ENCODE measurements at regions not wholly inside any gene's neighbourhood (a gene's known extent, or its start where the extent isn't known, plus 50 kb on each side); places are given as distances from the start of the nearest gene placed in this dataset.
"Not testable (repeated sequence)": the region's sequence is repeated elsewhere in the genome, so short reads cannot be mapped to it uniquely, and the experiment has no call there.

DNA sequence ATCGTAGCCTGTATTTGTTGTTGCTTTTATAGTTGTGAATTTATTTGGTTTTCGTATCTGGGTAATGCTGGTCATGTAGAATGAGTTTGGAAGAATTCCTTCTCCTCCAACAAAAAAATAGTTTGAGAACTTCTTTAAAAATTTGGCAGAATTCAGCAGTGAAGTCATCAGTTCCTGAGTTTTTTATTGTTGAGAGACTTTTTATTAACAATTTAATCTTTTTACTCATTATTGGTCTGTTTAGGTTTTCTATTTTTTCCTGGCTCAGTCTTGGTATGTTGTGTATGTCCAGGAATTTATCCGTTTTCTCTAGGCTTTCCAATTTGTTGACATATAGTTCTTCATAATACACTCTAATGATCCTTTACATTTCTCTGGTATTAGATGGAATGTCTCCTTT is 1613.3 kb upstream of the PIK3C3 start:
- Histone ChIP-seq H3K36me3 (replicated peaks; ENCODE audit: control insufficient read depth, insufficient read depth, low read length) (no peaks in the 10 kb centered on the region), H3K27me3 (ENCODE audit: control insufficient read depth, insufficient read depth, low read length) (no peaks in the 10 kb centered on the region), H3K4me3 (ENCODE audit: insufficient read depth, low read depth, low read length) (no peak overlapping the region)
- no peak for DNase-seq

DNA sequence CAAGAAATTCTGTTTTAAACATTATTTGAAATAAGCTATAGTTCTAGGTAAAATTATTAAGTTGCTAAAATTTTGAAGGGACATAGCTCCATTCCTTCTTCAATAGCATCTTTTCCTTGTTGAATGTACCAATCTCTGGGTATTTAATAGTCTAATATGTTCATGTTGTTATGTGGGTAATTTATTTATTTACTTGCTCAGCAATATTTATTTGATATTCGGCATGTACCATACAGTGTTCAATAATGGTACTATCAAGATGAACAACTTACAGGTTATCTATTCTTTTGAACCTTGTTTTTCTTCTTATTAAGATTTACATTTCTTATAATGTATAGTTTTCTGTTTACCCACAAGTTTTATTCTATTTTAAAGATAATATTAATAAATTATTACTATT is 1616.8 kb upstream of the PIK3C3 start:
- Histone ChIP-seq H3K36me3 (replicated peaks; ENCODE audit: control insufficient read depth, insufficient read depth, low read length) (no peaks in the 10 kb centered on the region), H3K4me3 (ENCODE audit: insufficient read depth, low read depth, low read length) (no peak overlapping the region), H3K27me3 (ENCODE audit: control insufficient read depth, insufficient read depth, low read length) (no peaks in the 10 kb centered on the region)
- no peak for DNase-seq

DNA sequence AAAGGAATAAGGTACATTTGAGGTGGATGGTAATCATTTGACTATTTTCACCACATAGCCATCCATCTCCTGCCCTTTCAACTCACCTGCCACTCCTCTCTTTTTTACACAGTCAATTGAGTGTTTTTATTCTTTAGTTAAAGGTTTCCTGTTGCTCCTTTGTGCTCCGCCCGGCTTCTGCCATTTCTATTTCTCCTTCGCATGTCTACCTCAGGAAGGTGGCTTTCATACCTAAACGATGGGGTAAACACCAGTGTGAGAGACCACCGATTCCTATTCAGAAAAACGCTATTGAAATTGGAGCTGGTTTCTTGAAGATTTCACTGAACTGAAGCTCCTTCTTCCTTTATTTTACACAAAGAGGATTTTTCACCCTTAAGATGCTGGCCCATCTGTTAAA is 1628.0 kb upstream of the PIK3C3 start:
- Histone ChIP-seq H3K27me3 (ENCODE audit: control insufficient read depth, insufficient read depth, low read length) (no peaks in the 10 kb centered on the region), H3K36me3 (replicated peaks; ENCODE audit: control insufficient read depth, insufficient read depth, low read length) (no peaks in the 10 kb centered on the region), H3K4me3 (ENCODE audit: insufficient read depth, low read depth, low read length) (no peak overlapping the region)
- DNase-seq = no peak

DNA sequence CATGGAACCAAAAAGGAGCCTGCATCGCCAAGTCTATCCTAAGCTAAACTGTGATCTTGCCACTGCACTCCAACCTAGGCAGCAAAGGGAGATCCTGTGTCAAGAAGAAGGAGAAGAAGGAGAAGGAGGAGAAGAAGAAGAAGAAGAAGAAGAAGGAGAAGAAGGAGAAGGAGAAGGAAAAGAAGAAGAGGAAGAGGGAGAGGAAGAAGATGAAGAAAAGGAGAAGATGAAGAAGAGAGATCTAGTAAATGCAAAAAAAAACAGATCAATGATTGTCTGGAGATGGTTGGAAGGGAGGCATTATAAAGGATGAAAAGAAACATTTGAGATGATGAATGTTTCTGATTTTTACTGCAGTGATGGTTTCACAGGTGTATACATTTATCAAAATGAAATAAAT is 1629.0 kb upstream of the PIK3C3 start:
- Histone ChIP-seq H3K36me3 (replicated peaks; ENCODE audit: control insufficient read depth, insufficient read depth, low read length) (no peaks in the 10 kb centered on the region), H3K27me3 (ENCODE audit: control insufficient read depth, insufficient read depth, low read length) (no peaks in the 10 kb centered on the region), H3K4me3 (ENCODE audit: insufficient read depth, low read depth, low read length) (no peak overlapping the region)
- no peak for DNase-seq

DNA sequence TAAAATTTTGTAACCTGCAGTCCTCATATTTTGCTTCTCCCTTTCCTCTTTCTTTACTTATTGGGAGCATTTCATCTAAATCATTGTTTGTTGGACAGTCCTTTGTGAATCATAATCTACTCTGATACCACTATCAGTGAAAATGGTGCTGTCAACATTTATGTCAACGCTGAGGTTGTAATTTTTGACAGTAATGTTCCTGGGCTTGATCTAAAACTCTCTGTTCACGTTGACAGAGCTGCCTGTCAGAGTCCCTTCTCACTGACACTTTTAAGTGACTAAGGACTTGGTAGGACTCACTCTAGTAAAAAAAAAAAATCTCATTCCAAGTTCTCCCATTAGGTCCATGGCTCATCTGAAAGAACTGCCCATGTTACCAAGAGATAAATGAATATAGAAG is 1640.8 kb upstream of the PIK3C3 start:
- Histone ChIP-seq H3K36me3 (replicated peaks; ENCODE audit: control insufficient read depth, insufficient read depth, low read length) (no peaks in the 10 kb centered on the region), H3K4me3 (ENCODE audit: insufficient read depth, low read depth, low read length) (no peak overlapping the region), H3K27me3 (ENCODE audit: control insufficient read depth, insufficient read depth, low read length) (no peaks in the 10 kb centered on the region)
- no peak for DNase-seq

DNA sequence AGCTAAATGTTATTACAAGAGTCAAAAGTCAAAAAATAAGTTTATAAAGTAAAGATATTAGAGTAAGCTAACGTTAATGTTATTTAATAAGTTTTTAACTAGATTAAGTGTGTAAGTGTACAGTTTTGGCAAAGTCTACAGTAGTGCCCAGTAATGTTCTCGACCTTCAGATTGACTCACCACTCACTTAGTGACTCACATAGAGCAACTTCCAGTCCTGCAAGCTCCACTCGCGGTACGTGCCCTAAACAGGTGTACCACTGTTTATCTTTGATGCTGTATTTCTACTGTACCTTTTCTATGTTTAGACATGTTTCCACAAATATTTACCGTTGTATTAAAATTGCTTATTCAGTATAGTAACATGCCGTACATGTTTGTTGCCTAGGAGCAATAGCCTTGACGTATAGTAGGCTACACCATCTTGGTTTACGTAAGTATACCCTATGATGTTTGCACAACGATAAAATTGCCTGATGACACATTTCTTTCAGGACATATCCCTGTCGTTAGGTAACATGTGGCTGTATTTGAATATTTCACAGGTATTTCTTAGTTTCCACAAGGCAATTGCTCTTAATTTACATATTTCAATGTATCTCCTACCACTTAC is 1641.9 kb upstream of the PIK3C3 start:
- no peak overlapping the region for H3K4me3 ChIP-seq (ENCODE audit: insufficient read depth, low read depth, low read length)

DNA sequence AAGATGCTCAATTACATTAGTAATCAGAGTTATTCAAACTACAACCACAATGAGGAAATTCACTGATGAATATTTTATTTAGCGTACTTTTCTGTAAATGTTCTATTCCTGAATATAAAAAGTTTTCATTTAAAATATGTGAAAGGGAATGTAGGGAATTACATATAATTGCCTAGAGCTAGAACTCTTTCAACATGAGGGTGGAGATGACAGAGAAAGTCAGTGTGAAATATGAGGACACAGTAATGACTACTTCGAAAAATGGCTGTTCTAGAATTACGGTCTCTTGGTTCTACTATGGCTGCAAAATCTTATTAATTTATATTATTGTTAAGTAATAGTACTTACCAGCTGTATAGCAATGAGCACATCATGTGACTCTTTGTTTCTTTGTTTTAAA is 1647.4 kb upstream of the PIK3C3 start:
- Histone ChIP-seq H3K4me3 (ENCODE audit: insufficient read depth, low read depth, low read length) (no peak overlapping the region), H3K36me3 (replicated peaks; ENCODE audit: control insufficient read depth, insufficient read depth, low read length) (no peaks in the 10 kb centered on the region), H3K27me3 (ENCODE audit: control insufficient read depth, insufficient read depth, low read length) (no peaks in the 10 kb centered on the region)
- no peak for DNase-seq

More for the DNA sequence above, 1641.9 kb upstream of the PIK3C3 start:
- DNase-seq = no peak
- no peaks in the 10 kb centered on the region for H3K36me3 ChIP-seq (replicated peaks; ENCODE audit: control insufficient read depth, insufficient read depth, low read length)
- no peaks in the 10 kb centered on the region for H3K27me3 ChIP-seq (ENCODE audit: control insufficient read depth, insufficient read depth, low read length)

DNA sequence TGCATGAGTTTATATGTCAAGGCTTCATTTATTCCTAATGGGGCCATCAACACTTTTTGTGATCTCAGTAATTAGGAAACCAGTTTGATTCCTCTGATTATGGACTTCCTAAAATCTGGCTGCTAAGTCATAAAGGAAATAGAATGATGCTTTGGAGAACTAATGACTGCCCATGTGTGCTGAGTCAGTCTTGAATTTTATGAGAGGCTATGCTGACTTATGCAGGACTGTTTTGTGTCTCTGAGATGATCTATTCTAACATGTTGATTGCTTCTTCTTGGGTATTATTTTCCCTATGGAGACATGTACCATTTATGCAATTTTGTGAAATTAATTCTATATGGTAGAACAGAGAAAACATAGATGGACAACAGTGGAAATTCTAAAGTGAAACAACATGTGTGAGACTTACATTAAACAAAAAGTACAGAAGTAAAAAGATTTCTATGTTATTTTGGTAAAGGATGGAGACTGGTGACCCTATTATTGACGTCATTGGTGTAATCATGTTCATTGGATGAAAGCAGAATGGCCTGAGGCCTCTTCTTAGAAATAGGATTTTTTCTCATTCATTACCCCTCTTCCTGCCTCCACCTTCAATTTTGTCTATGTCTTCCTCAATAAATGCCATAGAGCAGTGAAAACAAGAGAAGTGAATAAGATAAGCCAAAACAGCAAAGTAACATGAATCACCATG is 1658.2 kb upstream of the PIK3C3 start:
- H3K27me3 ChIP-seq (ENCODE audit: control insufficient read depth, insufficient read depth, low read length) = no peaks in the 10 kb centered on the region

DNA sequence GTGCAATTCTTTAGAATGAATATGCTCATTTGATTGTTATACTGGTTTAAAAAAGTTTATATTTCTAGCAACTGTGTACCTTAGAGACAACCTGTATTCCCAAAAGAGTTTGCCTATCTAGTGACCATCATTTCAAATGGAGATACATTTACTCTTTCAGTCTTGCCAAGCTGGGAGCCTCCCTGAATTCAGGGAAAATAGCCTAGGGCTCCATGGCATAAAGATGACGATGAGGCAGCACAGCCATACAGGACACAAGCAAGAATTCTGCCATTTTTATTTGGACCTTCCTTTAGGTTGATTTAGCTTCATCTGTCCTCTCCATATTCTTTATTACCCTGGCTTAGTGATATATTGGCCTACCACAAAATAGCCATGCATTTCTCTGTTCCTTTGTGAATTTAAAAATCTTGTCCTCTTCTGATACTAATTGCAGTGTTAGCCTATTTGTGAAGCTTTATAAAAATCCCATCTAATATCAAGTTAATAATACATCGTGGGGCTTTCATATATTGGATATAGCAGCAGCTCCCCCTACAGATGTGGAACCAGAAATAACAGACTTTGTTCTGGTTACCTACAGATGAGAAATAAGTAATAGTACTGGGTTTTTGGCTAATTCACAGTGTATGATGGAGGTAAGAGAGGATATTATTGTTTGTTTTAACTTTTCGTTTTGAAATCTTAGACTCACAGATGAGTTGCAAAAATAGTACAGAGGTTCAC is 1661.9 kb upstream of the PIK3C3 start:
- Histone ChIP-seq H3K36me3 (replicated peaks; ENCODE audit: control insufficient read depth, insufficient read depth, low read length) (no peaks in the 10 kb centered on the region), H3K27me3 (ENCODE audit: control insufficient read depth, insufficient read depth, low read length) (no peaks in the 10 kb centered on the region; the same call in 1 of the 2 replicates), H3K4me3 (ENCODE audit: insufficient read depth, low read depth, low read length) (no peak overlapping the region)
- no peak for DNase-seq

More for the DNA sequence above, 1658.2 kb upstream of the PIK3C3 start:
- no peak for DNase-seq
- Histone ChIP-seq H3K36me3 (replicated peaks; ENCODE audit: control insufficient read depth, insufficient read depth, low read length) (no peaks in the 10 kb centered on the region), H3K4me3 (ENCODE audit: insufficient read depth, low read depth, low read length) (no peak overlapping the region)

DNA sequence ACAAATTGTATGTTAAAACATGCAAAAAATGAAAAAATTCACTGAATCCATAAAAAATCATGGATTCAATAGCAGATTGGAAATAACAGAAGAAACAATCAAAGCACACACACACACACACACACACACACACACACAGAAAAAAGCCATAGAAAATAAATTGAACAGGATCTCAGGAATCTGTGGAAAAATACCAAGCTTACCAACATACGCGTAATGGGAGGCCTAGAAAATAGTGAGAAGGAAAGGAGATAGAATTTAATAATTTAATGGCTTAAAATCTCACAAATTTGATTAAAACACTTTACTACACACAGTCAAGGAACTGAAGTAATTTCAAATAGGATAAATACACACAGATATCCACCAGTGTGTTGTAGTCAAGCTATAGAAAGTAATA is 1671.5 kb upstream of the PIK3C3 start:
- no peaks in the 10 kb centered on the region for H3K36me3 ChIP-seq (replicated peaks; ENCODE audit: control insufficient read depth, insufficient read depth, low read length)
- no peak overlapping the region for H3K4me3 ChIP-seq (ENCODE audit: insufficient read depth, low read depth, low read length)
- no peaks in the 10 kb centered on the region for H3K27me3 ChIP-seq (ENCODE audit: control insufficient read depth, insufficient read depth, low read length)
- no peak for DNase-seq

DNA sequence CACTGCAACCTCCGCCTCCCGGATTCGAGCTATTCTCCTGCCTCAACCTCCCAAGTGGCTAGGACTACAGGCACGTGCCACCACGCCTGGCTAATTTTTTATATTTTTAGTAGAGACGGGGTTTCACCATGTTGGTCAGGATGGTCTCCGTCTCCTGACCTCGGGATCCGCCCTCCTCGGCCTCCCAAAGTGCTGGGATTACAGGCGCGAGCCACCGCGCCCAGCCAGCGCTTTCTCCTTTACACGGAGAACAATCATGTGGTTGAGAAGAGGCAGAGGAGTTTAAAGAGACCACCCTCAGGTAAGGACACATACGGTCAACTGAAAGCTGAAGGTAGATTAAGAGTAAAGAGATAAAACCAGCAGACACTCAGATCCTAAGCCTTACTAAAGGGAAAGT is 1673.7 kb upstream of the PIK3C3 start:
- not testable (repeated sequence) for H3K4me3 ChIP-seq (ENCODE audit: insufficient read depth, low read depth, low read length); DNase-seq; H3K36me3 ChIP-seq (replicated peaks; ENCODE audit: control insufficient read depth, insufficient read depth, low read length); H3K27me3 ChIP-seq (ENCODE audit: control insufficient read depth, insufficient read depth, low read length)

DNA sequence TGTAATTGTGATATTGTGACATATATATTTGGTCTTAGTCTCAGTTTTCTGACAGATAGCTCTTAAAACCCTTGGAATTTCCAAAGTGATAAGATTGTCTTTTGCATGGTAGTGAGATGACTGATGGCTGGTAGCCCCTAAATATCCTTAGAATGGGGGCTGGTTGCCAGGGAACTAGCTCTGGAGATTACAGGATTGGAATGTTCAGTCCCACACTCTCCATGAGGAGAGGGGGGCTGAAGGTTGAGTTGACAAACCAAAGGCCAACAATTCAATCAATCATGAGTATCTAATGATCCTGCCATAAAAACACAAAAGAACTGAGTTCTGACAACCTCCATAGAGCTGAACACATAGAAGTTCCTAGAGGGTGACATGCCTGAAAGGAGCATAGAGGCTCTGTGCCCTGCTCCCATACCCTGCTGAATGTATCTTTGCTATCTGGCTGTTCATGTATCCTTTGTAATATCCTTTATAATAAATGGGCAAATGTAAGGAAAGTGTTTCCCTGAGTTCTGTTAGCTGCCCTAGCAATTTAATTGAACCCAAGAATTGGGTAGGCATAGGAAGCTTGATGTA is 1680.3 kb upstream of the PIK3C3 start:
- no peak for DNase-seq
- no peaks in the 10 kb centered on the region for H3K36me3 ChIP-seq (replicated peaks; ENCODE audit: control insufficient read depth, insufficient read depth, low read length)
- no peak overlapping the region for H3K4me3 ChIP-seq (ENCODE audit: insufficient read depth, low read depth, low read length)
- H3K27me3 ChIP-seq (ENCODE audit: control insufficient read depth, insufficient read depth, low read length) = no peaks in the 10 kb centered on the region

DNA sequence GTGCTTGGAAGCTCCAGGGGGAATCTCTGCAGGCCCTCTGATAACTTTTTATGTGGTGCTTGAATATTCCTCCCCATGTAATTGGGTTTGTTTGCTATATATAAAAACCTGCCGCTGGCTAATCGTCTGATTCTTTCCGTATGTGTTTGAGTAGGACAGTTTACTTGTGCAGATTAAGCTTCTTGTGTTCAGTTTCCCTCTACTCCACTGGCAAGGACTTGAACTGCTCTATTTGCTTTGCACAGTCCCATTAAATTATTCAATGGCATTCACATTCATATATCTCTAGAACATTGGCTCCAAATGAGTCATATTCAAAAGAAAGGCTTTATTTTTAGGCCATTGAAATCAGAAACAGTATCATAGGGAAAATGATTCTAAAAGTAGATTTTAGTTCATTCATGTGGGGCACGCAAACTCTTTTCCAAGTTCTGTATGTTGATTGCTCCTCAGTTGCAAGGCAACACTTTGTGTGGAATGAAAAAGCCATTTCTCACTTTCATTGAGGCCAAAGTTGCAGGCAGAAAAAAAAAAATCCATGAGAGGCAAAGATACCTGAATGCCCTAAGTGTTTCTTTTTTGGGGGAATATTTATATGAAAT is 1682.3 kb upstream of the PIK3C3 start:
- no peaks in the 10 kb centered on the region for H3K27me3 ChIP-seq (ENCODE audit: control insufficient read depth, insufficient read depth, low read length)
- no peak overlapping the region for H3K4me3 ChIP-seq (ENCODE audit: insufficient read depth, low read depth, low read length)
- no peaks in the 10 kb centered on the region for H3K36me3 ChIP-seq (replicated peaks; ENCODE audit: control insufficient read depth, insufficient read depth, low read length)
- DNase-seq = no peak

DNA sequence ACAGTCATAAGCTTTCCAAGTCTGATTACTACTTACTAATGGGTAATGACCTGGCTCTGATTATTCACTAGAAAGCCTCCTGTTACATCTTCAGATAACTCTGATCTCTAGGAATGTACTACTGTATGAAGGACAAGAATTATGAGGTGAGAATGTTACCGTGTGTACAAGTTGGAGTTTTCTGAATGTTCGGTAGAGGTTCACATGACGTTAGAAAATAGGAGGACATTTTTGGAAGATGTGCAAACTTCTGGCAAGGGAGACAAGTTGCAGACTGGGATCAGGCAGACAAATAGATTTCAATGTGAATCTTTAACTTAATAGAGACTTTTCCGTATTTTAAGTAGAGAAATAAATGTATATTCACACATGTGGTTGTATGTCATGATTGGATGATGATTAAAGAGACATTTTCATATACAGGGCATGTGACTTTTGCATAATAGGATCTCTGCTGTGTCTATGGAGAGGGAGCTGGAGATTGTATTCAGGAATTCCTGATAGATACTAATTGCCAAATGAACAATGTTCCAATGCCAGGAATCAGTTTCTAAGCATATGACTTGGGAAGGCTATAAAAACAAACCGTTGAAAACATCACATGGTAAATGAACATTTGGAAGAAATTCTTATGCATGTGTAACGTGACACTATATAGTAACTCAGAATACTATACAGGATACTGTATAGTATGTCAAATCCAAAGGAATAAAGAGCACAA is 1695.8 kb upstream of the PIK3C3 start:
- no peak for DNase-seq
- Histone ChIP-seq H3K27me3 (ENCODE audit: control insufficient read depth, insufficient read depth, low read length) (no peaks in the 10 kb centered on the region), H3K36me3 (replicated peaks; ENCODE audit: control insufficient read depth, insufficient read depth, low read length) (no peaks in the 10 kb centered on the region), H3K4me3 (ENCODE audit: insufficient read depth, low read depth, low read length) (no peak overlapping the region)
